Calu3 (cell line): ENCODE measurements at regions not wholly inside any gene's neighbourhood (a gene's known extent, or its start where the extent isn't known, plus 50 kb on each side); places are given as distances from the start of the nearest gene placed in this dataset.

Experiments
- BruUV-seq: library from RNA; stranded (reverse); fragments of 400-500 nt; replicated peaks from 2 replicates; lab custom pipeline; 2021; lab: Mats Ljungman, UMichigan
- CTCF ChIA-PET: fragments of 300-600 bp; sonication (Branson Sonifier 250); formaldehyde crosslinking; loops from one replicate; lab custom pipeline; 2022; ENCODE audit warnings: antibody characterized with exemption; lab: Charles Lee
- DNase-seq: peaks from one replicate; pipeline ENCODE4 v3.0.0; 2022
- H3K27ac Mint-ChIP-seq: one replicate; pipeline ENCODE4 v1.8.0; 2022; ENCODE audit warnings: mixed read lengths; ENCODE audit not compliant: unreplicated experiment
- H3K27me3 Mint-ChIP-seq: one replicate; pipeline ENCODE4 v1.8.0; 2022; ENCODE audit warnings: mixed read lengths; ENCODE audit not compliant: unreplicated experiment
- H3K36me3 Mint-ChIP-seq: one replicate; pipeline ENCODE4 v1.8.0; 2022; ENCODE audit warnings: mild to moderate bottlenecking, moderate library complexity, mixed read lengths; ENCODE audit not compliant: insufficient read depth, unreplicated experiment
- H3K4me1 Mint-ChIP-seq: one replicate; pipeline ENCODE4 v1.8.0; 2022; ENCODE audit warnings: mild to moderate bottlenecking, low read depth, mixed read lengths; ENCODE audit not compliant: unreplicated experiment
- H3K4me3 Mint-ChIP-seq: one replicate; pipeline ENCODE4 v1.8.0; 2022; ENCODE audit warnings: mild to moderate bottlenecking, low read depth, moderate library complexity, mixed read lengths; ENCODE audit not compliant: unreplicated experiment
- H3K9me3 Mint-ChIP-seq: one replicate; pipeline ENCODE4 v1.8.0; 2022; ENCODE audit warnings: low read depth, mixed read lengths; ENCODE audit not compliant: unreplicated experiment
- intact Hi-C: fragments of 100-400 bp; cut with micrococcal nuclease; formaldehyde crosslinking; loops from one replicate; pipeline ENCODE4 v1.10.0; 2022; ENCODE audit not compliant: unreplicated experiment
- TF ChIP-seq, protein P1 (sequence below): fragments of 200-600 bp; IDR thresholded peaks from one replicate; pipeline ENCODE4 v1.8.0; 2022; ENCODE audit warnings: antibody characterized with exemption; ENCODE audit not compliant: unreplicated experiment

GRCh38 chr2:217361483-217361880, 501.6 kb upstream of the TNP1 start:
- CTCF ChIA-PET: interaction anchor here (0.6 to 0.7 kb wide), 2 partner anchors 72 to 629 kb away, joined by 4 read pairs; no protein-coding TSS in a partner anchor
- Mint-ChIP-seq H3K36me3 (no peaks in the 10 kb centered on the region), H3K27ac (no peak overlapping the region), H3K9me3 (no peaks in the 10 kb centered on the region), H3K4me3 (no peak overlapping the region), H3K4me1 (peaks cover 10% of the 10 kb centered on the region), H3K27me3 (no peaks in the 10 kb centered on the region)
- intact Hi-C loops: no loop called here
- BruUV-seq: no TSS peak
- TF ChIP-seq, protein P1, sequence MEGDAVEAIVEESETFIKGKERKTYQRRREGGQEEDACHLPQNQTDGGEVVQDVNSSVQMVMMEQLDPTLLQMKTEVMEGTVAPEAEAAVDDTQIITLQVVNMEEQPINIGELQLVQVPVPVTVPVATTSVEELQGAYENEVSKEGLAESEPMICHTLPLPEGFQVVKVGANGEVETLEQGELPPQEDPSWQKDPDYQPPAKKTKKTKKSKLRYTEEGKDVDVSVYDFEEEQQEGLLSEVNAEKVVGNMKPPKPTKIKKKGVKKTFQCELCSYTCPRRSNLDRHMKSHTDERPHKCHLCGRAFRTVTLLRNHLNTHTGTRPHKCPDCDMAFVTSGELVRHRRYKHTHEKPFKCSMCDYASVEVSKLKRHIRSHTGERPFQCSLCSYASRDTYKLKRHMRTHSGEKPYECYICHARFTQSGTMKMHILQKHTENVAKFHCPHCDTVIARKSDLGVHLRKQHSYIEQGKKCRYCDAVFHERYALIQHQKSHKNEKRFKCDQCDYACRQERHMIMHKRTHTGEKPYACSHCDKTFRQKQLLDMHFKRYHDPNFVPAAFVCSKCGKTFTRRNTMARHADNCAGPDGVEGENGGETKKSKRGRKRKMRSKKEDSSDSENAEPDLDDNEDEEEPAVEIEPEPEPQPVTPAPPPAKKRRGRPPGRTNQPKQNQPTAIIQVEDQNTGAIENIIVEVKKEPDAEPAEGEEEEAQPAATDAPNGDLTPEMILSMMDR: no peak
- DNase-seq: no peak

DNA sequence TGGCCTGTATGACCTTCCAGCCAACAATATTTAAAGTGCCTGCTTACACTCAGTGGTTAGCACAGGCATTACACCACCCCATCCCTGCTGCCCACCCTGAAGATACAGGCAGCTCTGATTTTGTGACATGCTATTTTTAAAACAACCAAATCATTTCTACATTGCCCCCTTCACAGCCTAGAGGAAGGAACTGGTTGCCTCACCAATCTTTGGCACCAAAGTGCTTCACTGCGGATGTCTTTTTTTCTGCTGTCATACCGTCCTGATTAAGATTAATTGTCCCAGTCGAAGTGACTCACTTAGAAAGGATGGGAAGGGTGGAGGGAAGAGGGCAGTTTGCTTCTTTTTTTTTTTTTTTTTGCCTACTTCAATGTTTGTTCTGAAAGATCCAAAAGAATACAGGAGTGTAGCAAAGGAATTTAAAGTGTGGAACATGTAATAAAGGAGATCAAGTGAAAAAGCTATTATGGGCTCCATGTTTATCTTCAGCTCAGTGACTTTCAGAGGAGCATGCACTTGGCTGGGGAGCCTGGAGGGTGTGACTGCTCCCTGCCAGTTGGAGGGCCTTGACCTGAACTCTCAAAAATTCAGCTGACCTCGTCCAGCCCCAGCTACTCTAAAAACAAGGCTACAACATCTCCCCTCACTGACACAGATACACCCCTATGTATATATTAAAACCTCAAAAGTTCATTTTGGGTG, 501.1 kb upstream of the TNP1 start:
- BruUV-seq: no TSS peak
- intact Hi-C loops: no loop called here
- no peaks in the 10 kb centered on the region for H3K36me3 Mint-ChIP-seq
- H3K27ac Mint-ChIP-seq: no peak overlapping the region
- peaks cover 15% of the 10 kb centered on the region for H3K4me1 Mint-ChIP-seq
- TF ChIP-seq, protein P1: no peak
- no peak for DNase-seq
- H3K9me3 Mint-ChIP-seq: no peaks in the 10 kb centered on the region
- CTCF ChIA-PET: interaction anchor here (0.6 to 0.7 kb wide), 2 partner anchors 71 to 628 kb away, joined by 4 read pairs; no protein-coding TSS in a partner anchor
- H3K4me3 Mint-ChIP-seq: no peak overlapping the region
- H3K27me3 Mint-ChIP-seq: no peaks in the 10 kb centered on the region

GRCh38 chr2:217360111-217360510, 500.2 kb upstream of the TNP1 start:
- Mint-ChIP-seq H3K27me3 (no peaks in the 10 kb centered on the region), H3K4me3 (no peak overlapping the region), H3K4me1 (peaks cover 22% of the 10 kb centered on the region), H3K27ac (no peak overlapping the region), H3K9me3 (no peaks in the 10 kb centered on the region), H3K36me3 (no peaks in the 10 kb centered on the region)
- CTCF ChIA-PET: no interaction called here
- TF ChIP-seq, protein P1: no peak
- BruUV-seq: no TSS peak
- intact Hi-C loops: no loop called here
- no peak for DNase-seq

GRCh38 chr2:217357886-217358620, 498.2 kb upstream of the TNP1 start:
- no peaks in the 10 kb centered on the region for H3K27me3 Mint-ChIP-seq
- BruUV-seq: no TSS peak
- intact Hi-C loops: no loop called here
- no peak overlapping the region for H3K27ac Mint-ChIP-seq
- H3K4me3 Mint-ChIP-seq: no peak overlapping the region
- no peak for DNase-seq
- peaks cover 3% of the 10 kb centered on the region for H3K9me3 Mint-ChIP-seq
- TF ChIP-seq, protein P1: no peak
- peaks cover 30% of the 10 kb centered on the region for H3K4me1 Mint-ChIP-seq
- CTCF ChIA-PET: no interaction called here
- no peaks in the 10 kb centered on the region for H3K36me3 Mint-ChIP-seq
